GM23338 (cell line): ENCODE measurements at regions not wholly inside any gene's neighbourhood (a gene's known extent, or its start where the extent isn't known, plus 50 kb on each side); places are given as distances from the start of the nearest gene placed in this dataset.

Source experiments
- ATAC-seq: fragments of 200-7000 bp; cut with Tn5 transposase; 3 replicates; pipeline ENCODE4 v1.9.1; 2020
- DNase-seq: peaks from one replicate; pipeline ENCODE4 v3.0.0-alpha.2; 2015; ENCODE audit warnings: low spot score
- H2AFZ ChIP-seq: fragments of 200-600 bp; sonication (generic); 2 replicates; pipeline ENCODE4 v1.8.0; 2016; ENCODE audit warnings: antibody characterized with exemption, mild to moderate bottlenecking, moderate library complexity
- H3F3A ChIP-seq: fragments of 200-600 bp; sonication (generic); replicated peaks from 2 replicates; pipeline ENCODE4 v1.8.0; 2017; ENCODE audit warnings: antibody characterized with exemption, mixed run types, low read depth
- H3K27ac ChIP-seq: fragments of 200-600 bp; sonication (generic); 2 replicates; pipeline ENCODE4 v1.6.1; 2016; ENCODE audit warnings: low read depth
- H3K27me3 ChIP-seq: fragments of 200-600 bp; sonication (generic); 2 replicates; pipeline ENCODE4 v1.8.0; 2016; ENCODE audit warnings: mild to moderate bottlenecking, mixed run types, moderate library complexity; ENCODE audit not compliant: insufficient read depth
- H3K36me3 ChIP-seq: fragments of 200-600 bp; sonication (generic); 2 replicates; pipeline ENCODE4 v1.8.0; 2016; ENCODE audit warnings: mild to moderate bottlenecking; ENCODE audit not compliant: insufficient read depth
- H3K4me1 ChIP-seq: fragments of 200-600 bp; sonication (generic); 2 replicates; pipeline ENCODE4 v1.8.0; 2016; ENCODE audit warnings: mild to moderate bottlenecking, moderate library complexity; ENCODE audit not compliant: insufficient read depth
- H3K4me2 ChIP-seq: fragments of 200-600 bp; sonication (generic); 2 replicates; pipeline ENCODE4 v1.7.1; 2017; ENCODE audit warnings: mixed run types
- H3K4me3 ChIP-seq: fragments of 200-600 bp; sonication (generic); 2 replicates; pipeline ENCODE4 v1.6.1; 2016; ENCODE audit warnings: mixed run types
- H3K79me2 ChIP-seq: fragments of 200-600 bp; sonication (generic); replicated peaks from 2 replicates; pipeline ENCODE4 v1.8.0; 2017; ENCODE audit warnings: mild to moderate bottlenecking; ENCODE audit not compliant: insufficient read depth
- H3K9me2 ChIP-seq: fragments of 200-600 bp; sonication (generic); 2 replicates; pipeline ENCODE4 v1.8.0; 2017; ENCODE audit not compliant: insufficient read depth
- H4K20me1 ChIP-seq: fragments of 200-600 bp; sonication (generic); replicated peaks from 2 replicates; pipeline ENCODE4 v1.8.0; 2017; ENCODE audit warnings: mild to moderate bottlenecking; ENCODE audit not compliant: insufficient read depth
- H3K27ac Mint-ChIP-seq: 2 replicates; pipeline ENCODE4 v1.8.0; 2020; ENCODE audit warnings: inconsistent platforms, mild to moderate bottlenecking, moderate library complexity, mixed read lengths
- H3K27me3 Mint-ChIP-seq: 3 replicates; pipeline ENCODE4 v1.8.0; 2022; ENCODE audit warnings: low read depth, mild to moderate bottlenecking, moderate library complexity, mixed read lengths, inconsistent platforms; ENCODE audit not compliant: insufficient read depth, poor library complexity
- H3K36me3 Mint-ChIP-seq: 3 replicates; pipeline ENCODE4 v1.8.0; 2021; ENCODE audit warnings: low read depth, mild to moderate bottlenecking, inconsistent platforms, moderate library complexity, mixed read lengths
- H3K4me1 Mint-ChIP-seq: 3 replicates; pipeline ENCODE4 v1.8.0; 2020; ENCODE audit warnings: mild to moderate bottlenecking, inconsistent platforms, mixed read lengths
- H3K4me3 Mint-ChIP-seq: 3 replicates; pipeline ENCODE4 v1.8.0; 2021; ENCODE audit warnings: moderate library complexity, mild to moderate bottlenecking, inconsistent platforms, mixed read lengths
- H3K9me3 Mint-ChIP-seq: 3 replicates; pipeline ENCODE4 v1.8.0; 2020; ENCODE audit warnings: moderate library complexity, mild to moderate bottlenecking, inconsistent platforms, mixed read lengths
- CREB1 ChIP-seq: fragments of 250-450 bp; sonication (Bioruptor Pico); IDR thresholded peaks from 2 replicates; pipeline ENCODE4 v1.5.0; 2020; ENCODE audit warnings: low read depth, mild to moderate bottlenecking, moderate library complexity
- EZH2 ChIP-seq: fragments of 200-600 bp; sonication (generic); IDR thresholded peaks from one replicate; pipeline ENCODE4 v1.8.0; 2017; ENCODE audit warnings: antibody characterized with exemption, mild to moderate bottlenecking, low read depth; ENCODE audit not compliant: unreplicated experiment
- EZH2phosphoT487 ChIP-seq: fragments of 200-600 bp; sonication (generic); IDR thresholded peaks from one replicate; pipeline ENCODE4 v1.8.1; 2018; ENCODE audit warnings: antibody characterized with exemption; ENCODE audit not compliant: unreplicated experiment
- JUNB ChIP-seq: IDR thresholded peaks from one replicate; pipeline ENCODE4 v1.6.1; 2016; ENCODE audit warnings: antibody characterized with exemption; ENCODE audit not compliant: unreplicated experiment
- NANOG ChIP-seq: IDR thresholded peaks from 2 replicates; pipeline ENCODE4 v1.6.1; 2016; ENCODE audit warnings: antibody characterized with exemption, borderline replicate concordance
- POLR2AphosphoS5 ChIP-seq: IDR thresholded peaks from 2 replicates; pipeline ENCODE4 v1.6.1; 2016; ENCODE audit warnings: antibody characterized with exemption, low read depth
- REST ChIP-seq: IDR thresholded peaks from one replicate; pipeline ENCODE4 v1.6.1; 2018; ENCODE audit warnings: antibody characterized with exemption; ENCODE audit not compliant: unreplicated experiment
- STAT1 ChIP-seq: IDR thresholded peaks from one replicate; pipeline ENCODE4 v1.6.1; 2016; ENCODE audit warnings: antibody characterized with exemption; ENCODE audit not compliant: unreplicated experiment
- ZNF114 ChIP-seq: fragments of 250-450 bp; sonication (Bioruptor Pico); IDR thresholded peaks from 2 replicates; pipeline ENCODE4 v1.5.0; 2020; ENCODE audit warnings: mild to moderate bottlenecking, moderate library complexity
- ZNF331 ChIP-seq: fragments of 250-450 bp; sonication (Bioruptor Pico); IDR thresholded peaks from 2 replicates; pipeline ENCODE4 v1.5.0; 2020; ENCODE audit warnings: low read depth, mild to moderate bottlenecking, moderate library complexity
- ZNF462 ChIP-seq: fragments of 250-450 bp; sonication (Bioruptor Pico); IDR thresholded peaks from 2 replicates; pipeline ENCODE4 v1.5.0; 2020; ENCODE audit warnings: mild to moderate bottlenecking, moderate library complexity
- TF ChIP-seq, protein P1 (sequence below), 2 experiments: fragments of 200-600 bp in 1 of 2; sonication (generic) in 1 of 2; conservative IDR thresholded peaks; 2 replicates each; pipeline versions ENCODE4 v1.5.1 to v1.6.1; 2016 to 2017; ENCODE audit warnings: antibody characterized with exemption in 2 of 2, low read depth in 2 of 2, mild to moderate bottlenecking in 2 of 2, moderate library complexity in 1 of 2
- TF ChIP-seq, protein P2 (sequence below): IDR thresholded peaks from 2 replicates; pipeline ENCODE4 v1.6.1; 2016; ENCODE audit warnings: antibody characterized with exemption

DNA sequence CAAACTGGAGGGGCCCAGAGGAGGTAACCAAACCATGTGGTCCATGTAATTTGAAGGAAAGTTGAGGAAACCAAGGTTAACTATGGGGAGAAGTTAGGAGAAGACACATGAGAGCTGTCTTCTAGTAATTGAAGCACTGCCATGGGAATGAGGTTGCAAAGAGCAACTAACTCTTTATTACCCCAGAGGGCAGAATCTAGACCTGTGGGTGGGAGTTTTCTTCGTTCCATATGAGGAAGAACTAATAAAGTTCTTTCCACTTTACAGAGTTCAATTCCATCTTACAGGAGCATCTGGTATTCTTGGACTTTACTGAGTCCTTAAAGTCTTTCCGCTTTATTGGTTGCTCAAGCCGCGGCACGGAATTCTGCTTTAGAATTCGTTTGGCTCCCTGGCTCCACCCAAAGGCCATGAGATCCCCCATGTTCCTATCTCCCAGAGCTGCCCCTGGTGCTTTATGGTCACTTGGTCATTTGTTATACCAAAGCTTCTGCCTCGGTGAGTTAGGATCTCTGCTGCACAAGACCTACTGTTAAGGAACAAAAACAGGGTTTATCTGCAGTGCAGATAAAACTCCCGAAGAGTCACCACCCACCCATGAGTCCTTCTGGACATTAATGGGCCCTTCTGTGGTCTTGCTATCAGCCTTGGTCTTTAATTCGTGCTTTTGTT, 89.5 kb upstream of the UMPS start:
- Histone ChIP-seq H4K20me1 (no peaks in the 10 kb centered on the region), H3K79me2 (no peaks in the 10 kb centered on the region), H3K4me1 (peaks cover 23% of the 10 kb centered on the region), H3K4me2 (no peak overlapping the region), H3K27me3 (no peaks in the 10 kb centered on the region), H3F3A (no peaks in the 10 kb centered on the region), H2AFZ (no peak overlapping the region), H3K27ac (no peak overlapping the region), H3K9me2 (peaks cover 9% of the 10 kb centered on the region; the same call in 1 of the 2 replicates), H3K36me3 (no peaks in the 10 kb centered on the region), H3K4me3 (no peak overlapping the region)
- DNase-seq (no peak), ATAC-seq (no peak)
- TF ChIP-seq, protein P1, sequence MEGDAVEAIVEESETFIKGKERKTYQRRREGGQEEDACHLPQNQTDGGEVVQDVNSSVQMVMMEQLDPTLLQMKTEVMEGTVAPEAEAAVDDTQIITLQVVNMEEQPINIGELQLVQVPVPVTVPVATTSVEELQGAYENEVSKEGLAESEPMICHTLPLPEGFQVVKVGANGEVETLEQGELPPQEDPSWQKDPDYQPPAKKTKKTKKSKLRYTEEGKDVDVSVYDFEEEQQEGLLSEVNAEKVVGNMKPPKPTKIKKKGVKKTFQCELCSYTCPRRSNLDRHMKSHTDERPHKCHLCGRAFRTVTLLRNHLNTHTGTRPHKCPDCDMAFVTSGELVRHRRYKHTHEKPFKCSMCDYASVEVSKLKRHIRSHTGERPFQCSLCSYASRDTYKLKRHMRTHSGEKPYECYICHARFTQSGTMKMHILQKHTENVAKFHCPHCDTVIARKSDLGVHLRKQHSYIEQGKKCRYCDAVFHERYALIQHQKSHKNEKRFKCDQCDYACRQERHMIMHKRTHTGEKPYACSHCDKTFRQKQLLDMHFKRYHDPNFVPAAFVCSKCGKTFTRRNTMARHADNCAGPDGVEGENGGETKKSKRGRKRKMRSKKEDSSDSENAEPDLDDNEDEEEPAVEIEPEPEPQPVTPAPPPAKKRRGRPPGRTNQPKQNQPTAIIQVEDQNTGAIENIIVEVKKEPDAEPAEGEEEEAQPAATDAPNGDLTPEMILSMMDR (conservative IDR thresholded peaks at IDR 0.05; ENCODE audit: low read depth in 2 of 2) = no peak
- TF ChIP-seq CREB1 (CRISPR knock-in tag) (no peak), REST (no peak), STAT1 (no peak), ZNF331 (no peak), ZNF114 (CRISPR knock-in tag) (no peak), EZH2phosphoT487 (no peak), NANOG (no peak), EZH2 (no peak), POLR2AphosphoS5 (no peak), JUNB (no peak), ZNF462 (CRISPR knock-in tag) (no peak)
- TF ChIP-seq, protein P2, sequence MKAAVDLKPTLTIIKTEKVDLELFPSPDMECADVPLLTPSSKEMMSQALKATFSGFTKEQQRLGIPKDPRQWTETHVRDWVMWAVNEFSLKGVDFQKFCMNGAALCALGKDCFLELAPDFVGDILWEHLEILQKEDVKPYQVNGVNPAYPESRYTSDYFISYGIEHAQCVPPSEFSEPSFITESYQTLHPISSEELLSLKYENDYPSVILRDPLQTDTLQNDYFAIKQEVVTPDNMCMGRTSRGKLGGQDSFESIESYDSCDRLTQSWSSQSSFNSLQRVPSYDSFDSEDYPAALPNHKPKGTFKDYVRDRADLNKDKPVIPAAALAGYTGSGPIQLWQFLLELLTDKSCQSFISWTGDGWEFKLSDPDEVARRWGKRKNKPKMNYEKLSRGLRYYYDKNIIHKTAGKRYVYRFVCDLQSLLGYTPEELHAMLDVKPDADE = no peak
- H3K27ac Mint-ChIP-seq = no peak overlapping the region
- no peaks in the 10 kb centered on the region for H3K9me3 Mint-ChIP-seq
- peaks cover 2% of the 10 kb centered on the region for H3K27me3 Mint-ChIP-seq
- H3K36me3 Mint-ChIP-seq = no peaks in the 10 kb centered on the region
- H3K4me1 Mint-ChIP-seq = peaks cover 34% of the 10 kb centered on the region
- H3K4me3 Mint-ChIP-seq = no peak overlapping the region
